Fibroblast of lung (primary cell): ENCODE measurements at regions not wholly inside any gene's neighbourhood (a gene's known extent, or its start where the extent isn't known, plus 50 kb on each side); places are given as distances from the start of the nearest gene placed in this dataset.
"Not testable (repeated sequence)": the region's sequence is repeated elsewhere in the genome, so short reads cannot be mapped to it uniquely, and the experiment has no call there.

Experiments used
- DNase-seq, 2 donors: peaks; one replicate each; pipeline versions ENCODE4 v3.0.0 to v3.0.0-alpha.2; 2010; ENCODE audit warnings: low read depth in 2 of 2
- H2AFZ ChIP-seq: 2 replicates; pipeline ENCODE4 v1.5.1; 2012; ENCODE audit warnings: low read length, control low read depth, inconsistent platforms
- H3K27ac ChIP-seq: 2 replicates; pipeline ENCODE4 v1.5.1; 2011; ENCODE audit warnings: low read length, control low read depth; ENCODE audit not compliant: insufficient read depth
- H3K27me3 ChIP-seq: 2 replicates; pipeline ENCODE4 v1.5.1; 2011; ENCODE audit warnings: mild to moderate bottlenecking, low read length; ENCODE audit not compliant: control insufficient read depth, insufficient read depth
- H3K36me3 ChIP-seq: 2 replicates; pipeline ENCODE4 v1.5.1; 2011; ENCODE audit warnings: low read length; ENCODE audit not compliant: control insufficient read depth, insufficient read depth
- H3K4me1 ChIP-seq: 2 replicates; pipeline ENCODE4 v1.5.1; 2011; ENCODE audit warnings: low read length; ENCODE audit not compliant: control insufficient read depth, insufficient read depth; ENCODE audit errors: extremely low read depth
- H3K4me2 ChIP-seq: 2 replicates; pipeline ENCODE4 v1.5.1; 2011; ENCODE audit warnings: low read length, control low read depth; ENCODE audit not compliant: insufficient read depth; ENCODE audit errors: extremely low read depth
- H3K4me3 ChIP-seq, 4 experiments: fragments of 200-600 bp in 1 of 4; sonication (generic) in 1 of 4; replicated peaks in 1 of 4; 2 replicates each; pipeline ENCODE4 v1.5.1; 2011 to 2016; ENCODE audit warnings: low read length in 4 of 4, low read depth in 3 of 4, mild to moderate bottlenecking in 3 of 4, control low read depth in 2 of 4, inconsistent platforms in 1 of 4, mixed read lengths in 1 of 4; ENCODE audit not compliant: insufficient read depth in 1 of 4; ENCODE audit errors: control extremely low read depth in 1 of 4
- H3K79me2 ChIP-seq: 2 replicates; pipeline ENCODE4 v1.5.1; 2012; ENCODE audit warnings: mild to moderate bottlenecking, low read length, inconsistent platforms; ENCODE audit not compliant: control insufficient read depth, insufficient read depth
- H3K9ac ChIP-seq: 2 replicates; pipeline ENCODE4 v1.5.1; 2011; ENCODE audit warnings: mild to moderate bottlenecking, low read length, control low read depth; ENCODE audit not compliant: insufficient read depth
- H3K9me3 ChIP-seq: 2 replicates; pipeline ENCODE4 v1.5.1; 2012; ENCODE audit warnings: low read depth, low read length; ENCODE audit not compliant: control insufficient read depth, insufficient read depth
- H4K20me1 ChIP-seq: 2 replicates; pipeline ENCODE4 v1.5.1; 2011; ENCODE audit warnings: low read length; ENCODE audit not compliant: control insufficient read depth, insufficient read depth; ENCODE audit errors: extremely low read depth
- EZH2 ChIP-seq: IDR thresholded peaks from 2 replicates; pipeline ENCODE4 v1.5.1; 2012; ENCODE audit warnings: low read length, control low read depth, mild to moderate bottlenecking; ENCODE audit errors: missing control alignments
- TF ChIP-seq, protein P1 (sequence below), 2 donors: IDR thresholded peaks in 1 of 2; conservative IDR thresholded peaks in 1 of 2; 1 replicate in 1 of 2; 2 replicates in 1 of 2; pipeline ENCODE4 v1.5.1; 2011 to 2012; ENCODE audit warnings: low read length in 2 of 2, control low read depth in 1 of 2, inconsistent platforms in 1 of 2, low read depth in 1 of 2, mild to moderate bottlenecking in 1 of 2

DNA sequence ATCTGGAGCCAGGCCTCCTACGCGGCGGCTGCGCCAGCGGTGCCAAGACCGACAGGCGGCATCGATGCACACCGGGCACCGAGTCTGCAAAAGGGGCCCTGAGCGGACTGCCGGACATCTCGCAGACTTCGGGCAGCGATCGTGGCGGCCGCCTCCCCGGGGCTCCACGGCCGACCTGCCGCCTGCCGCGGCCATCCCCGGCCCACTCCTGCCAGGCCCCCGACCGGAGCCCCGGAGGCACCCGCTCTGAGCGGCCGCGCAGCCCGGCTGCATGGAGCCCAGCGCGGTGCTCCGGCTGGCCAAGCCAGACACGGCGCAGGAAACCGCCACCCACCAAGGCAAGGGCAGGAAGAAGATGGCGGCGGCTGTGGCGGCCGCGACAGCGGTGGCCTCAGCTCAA is 154.2 kb upstream of the KCTD7 start:
- H3K9ac ChIP-seq = no peak overlapping the region
- H3K27ac ChIP-seq = no peak overlapping the region
- H3K79me2 ChIP-seq = no peaks in the 10 kb centered on the region
- H3K9me3 ChIP-seq = no peaks in the 10 kb centered on the region
- no peak overlapping the region for H3K4me2 ChIP-seq
- H3K4me3 ChIP-seq = no peak overlapping the region
- TF ChIP-seq EZH2 = no peak
- TF ChIP-seq, protein P1, sequence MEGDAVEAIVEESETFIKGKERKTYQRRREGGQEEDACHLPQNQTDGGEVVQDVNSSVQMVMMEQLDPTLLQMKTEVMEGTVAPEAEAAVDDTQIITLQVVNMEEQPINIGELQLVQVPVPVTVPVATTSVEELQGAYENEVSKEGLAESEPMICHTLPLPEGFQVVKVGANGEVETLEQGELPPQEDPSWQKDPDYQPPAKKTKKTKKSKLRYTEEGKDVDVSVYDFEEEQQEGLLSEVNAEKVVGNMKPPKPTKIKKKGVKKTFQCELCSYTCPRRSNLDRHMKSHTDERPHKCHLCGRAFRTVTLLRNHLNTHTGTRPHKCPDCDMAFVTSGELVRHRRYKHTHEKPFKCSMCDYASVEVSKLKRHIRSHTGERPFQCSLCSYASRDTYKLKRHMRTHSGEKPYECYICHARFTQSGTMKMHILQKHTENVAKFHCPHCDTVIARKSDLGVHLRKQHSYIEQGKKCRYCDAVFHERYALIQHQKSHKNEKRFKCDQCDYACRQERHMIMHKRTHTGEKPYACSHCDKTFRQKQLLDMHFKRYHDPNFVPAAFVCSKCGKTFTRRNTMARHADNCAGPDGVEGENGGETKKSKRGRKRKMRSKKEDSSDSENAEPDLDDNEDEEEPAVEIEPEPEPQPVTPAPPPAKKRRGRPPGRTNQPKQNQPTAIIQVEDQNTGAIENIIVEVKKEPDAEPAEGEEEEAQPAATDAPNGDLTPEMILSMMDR (conservative IDR thresholded peaks at IDR 0.05 in 1 of 2, IDR thresholded peaks at IDR 0.05 in 1 of 2; ENCODE audit: low read depth in 1 of 2, low read length in 2 of 2) = no peak
- no peaks in the 10 kb centered on the region for H4K20me1 ChIP-seq
- DNase-seq = no peak
- no peaks in the 10 kb centered on the region for H3K4me1 ChIP-seq
- no peaks in the 10 kb centered on the region for H3K27me3 ChIP-seq
- no peaks in the 10 kb centered on the region for H3K36me3 ChIP-seq
- no peak overlapping the region for H2AFZ ChIP-seq

DNA sequence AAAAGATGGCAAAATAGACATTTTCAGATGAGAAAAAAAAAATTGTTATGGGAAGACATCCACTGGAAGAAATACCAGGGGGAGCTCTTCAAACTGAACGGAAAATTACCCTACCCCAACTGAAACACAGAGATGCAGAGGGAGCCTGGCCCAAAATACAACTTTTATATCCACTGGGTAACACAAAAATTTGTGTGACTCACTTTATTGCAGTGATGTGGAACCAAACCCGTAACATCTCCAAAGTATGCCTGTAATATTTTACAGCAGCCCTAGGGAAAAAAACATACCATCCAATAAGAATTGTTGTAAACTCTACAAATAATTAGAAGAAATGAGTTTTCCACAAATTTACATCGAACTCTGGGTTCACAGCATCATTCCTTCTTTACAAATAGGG is 152.6 kb upstream of the KCTD7 start:
- H3K36me3 ChIP-seq, H3K27ac ChIP-seq, H3K4me2 ChIP-seq, H2AFZ ChIP-seq, H3K9ac ChIP-seq, H3K27me3 ChIP-seq, H3K4me3 ChIP-seq, H3K79me2 ChIP-seq, H3K9me3 ChIP-seq, H3K4me1 ChIP-seq, H4K20me1 ChIP-seq, DNase-seq: not testable (repeated sequence)

DNA sequence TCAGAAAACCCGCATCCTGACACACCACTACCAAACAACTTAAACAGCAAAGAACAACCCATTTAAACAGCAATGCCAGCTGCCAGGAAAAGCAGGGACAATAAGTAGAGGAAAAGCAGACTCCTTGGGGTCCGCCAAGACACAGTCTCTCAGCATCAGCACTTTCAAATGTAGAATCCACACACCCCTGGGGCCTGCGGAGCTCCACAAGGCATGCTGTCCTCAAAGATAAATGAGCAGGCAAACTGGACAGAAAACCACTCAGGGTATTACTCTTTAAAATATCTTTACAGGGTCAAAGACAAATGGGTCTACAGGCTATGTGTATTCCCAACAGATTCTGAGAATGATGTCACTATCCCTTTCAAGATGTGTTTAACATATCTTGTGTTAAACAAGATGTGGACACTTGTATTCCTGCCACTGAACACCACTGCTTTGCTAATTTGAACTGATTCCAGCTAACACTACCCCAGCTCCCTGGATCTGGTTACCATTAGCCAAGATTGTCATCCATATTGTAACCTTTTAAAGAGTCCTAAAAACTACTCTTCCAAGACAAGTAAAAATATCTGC is 150.8 kb upstream of the KCTD7 start:
- not testable (repeated sequence) for H3K4me2 ChIP-seq, H3K4me1 ChIP-seq, H3K27ac ChIP-seq, DNase-seq, H2AFZ ChIP-seq, H3K9me3 ChIP-seq, H3K27me3 ChIP-seq, H3K9ac ChIP-seq, H3K36me3 ChIP-seq, H3K4me3 ChIP-seq, H3K79me2 ChIP-seq, H4K20me1 ChIP-seq

DNA sequence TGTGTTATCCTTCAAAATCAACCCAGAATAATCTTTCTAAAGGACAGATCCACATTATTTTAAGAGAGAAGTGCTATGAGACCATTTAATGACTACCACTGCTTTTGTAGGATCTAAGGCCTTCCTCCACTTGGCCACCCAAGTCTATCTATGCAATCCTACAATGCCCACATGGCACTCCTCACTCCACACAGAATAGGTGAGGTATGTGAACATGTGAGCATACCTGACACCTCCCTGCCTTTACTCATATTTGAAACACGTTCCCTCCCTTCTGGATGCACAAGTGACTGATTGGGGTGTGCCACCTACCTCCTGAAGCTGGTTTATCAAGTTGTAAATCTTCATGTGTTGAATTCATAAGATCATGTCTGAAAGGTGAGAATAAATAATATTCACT is 147.5 kb upstream of the KCTD7 start:
- not testable (repeated sequence) for H4K20me1 ChIP-seq, H2AFZ ChIP-seq, H3K79me2 ChIP-seq, H3K9me3 ChIP-seq, DNase-seq, H3K4me1 ChIP-seq, H3K27ac ChIP-seq, H3K4me3 ChIP-seq, H3K36me3 ChIP-seq, H3K27me3 ChIP-seq, H3K9ac ChIP-seq, H3K4me2 ChIP-seq

DNA sequence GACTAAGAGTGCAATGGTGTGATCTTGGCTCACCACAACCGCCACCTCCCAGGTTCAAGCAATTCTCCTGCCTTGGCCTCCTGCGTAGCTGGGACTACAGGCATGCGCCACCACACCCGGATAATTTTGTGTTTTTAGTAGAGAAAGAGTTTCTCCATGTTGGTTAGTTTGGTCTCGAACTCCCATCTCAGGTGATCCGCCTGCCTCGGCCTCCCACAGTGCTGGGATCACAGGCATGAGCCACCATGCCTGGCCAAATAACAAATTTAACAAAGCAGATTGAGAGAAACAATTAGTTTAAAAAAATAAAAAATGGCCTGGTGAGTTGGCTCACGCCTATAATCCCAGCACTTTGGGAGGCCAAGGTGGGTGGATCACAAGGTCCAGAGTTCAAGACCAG is 139.6 kb upstream of the KCTD7 start:
- not testable (repeated sequence) for H2AFZ ChIP-seq, H3K79me2 ChIP-seq, H3K9ac ChIP-seq, H3K9me3 ChIP-seq, H3K36me3 ChIP-seq, H3K27me3 ChIP-seq, H3K27ac ChIP-seq, H3K4me2 ChIP-seq, H3K4me3 ChIP-seq, H3K4me1 ChIP-seq, H4K20me1 ChIP-seq, DNase-seq

DNA sequence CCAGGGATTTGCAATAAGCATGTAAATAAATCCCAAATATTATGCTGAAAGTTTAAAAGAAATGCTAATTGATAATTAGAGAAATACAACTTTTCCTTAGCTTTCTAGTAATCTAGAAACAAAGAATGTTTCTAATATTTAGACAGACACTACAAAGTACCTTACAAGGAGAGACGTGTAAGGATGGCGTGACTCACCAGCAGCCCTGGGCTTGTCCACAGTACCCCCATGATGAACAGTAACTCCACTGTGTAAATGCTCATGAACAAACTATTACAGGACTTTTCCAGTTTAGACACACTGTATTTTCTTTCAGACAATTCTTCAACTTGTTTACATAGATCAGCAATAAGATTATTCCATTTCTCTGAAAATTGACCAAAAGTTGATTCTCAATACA is 138.9 kb upstream of the KCTD7 start:
- not testable (repeated sequence) for H4K20me1 ChIP-seq, H2AFZ ChIP-seq, H3K9ac ChIP-seq, H3K9me3 ChIP-seq, H3K4me2 ChIP-seq, H3K27ac ChIP-seq, H3K4me1 ChIP-seq, H3K36me3 ChIP-seq, H3K27me3 ChIP-seq, H3K79me2 ChIP-seq, H3K4me3 ChIP-seq
- peak in 1 of 2 donors; percentile 56 for DNase-seq
